Activated naive CD8-positive, alpha-beta T cell treated with anti-CD3 and anti-CD28 coated beads for 36 hours (primary cell): ENCODE measurements at regions not wholly inside any gene's neighbourhood (a gene's known extent, or its start where the extent isn't known, plus 50 kb on each side); places are given as distances from the start of the nearest gene placed in this dataset.
"Not testable (repeated sequence)": the region's sequence is repeated elsewhere in the genome, so short reads cannot be mapped to it uniquely, and the experiment has no call there.

ENCODE experiments used
- DNase-seq: peaks from one replicate; pipeline ENCODE4 v3.0.0; 2021
- H3K27ac Mint-ChIP-seq: one replicate; pipeline ENCODE4 v1.8.0; 2022; ENCODE audit warnings: mild to moderate bottlenecking, moderate library complexity, mixed read lengths
- H3K27me3 Mint-ChIP-seq: one replicate; pipeline ENCODE4 v1.8.0; 2022; ENCODE audit warnings: mild to moderate bottlenecking, mixed read lengths
- H3K36me3 Mint-ChIP-seq: one replicate; pipeline ENCODE4 v1.8.0; 2021; ENCODE audit warnings: mild to moderate bottlenecking, mixed read lengths
- H3K4me1 Mint-ChIP-seq: one replicate; pipeline ENCODE4 v1.8.0; 2021; ENCODE audit warnings: mixed read lengths
- H3K4me3 Mint-ChIP-seq: one replicate; pipeline ENCODE4 v1.8.0; 2022; ENCODE audit warnings: mild to moderate bottlenecking, moderate library complexity, mixed read lengths
- H3K9me3 Mint-ChIP-seq: one replicate; pipeline ENCODE4 v1.8.0; 2022; ENCODE audit warnings: mixed read lengths

DNA sequence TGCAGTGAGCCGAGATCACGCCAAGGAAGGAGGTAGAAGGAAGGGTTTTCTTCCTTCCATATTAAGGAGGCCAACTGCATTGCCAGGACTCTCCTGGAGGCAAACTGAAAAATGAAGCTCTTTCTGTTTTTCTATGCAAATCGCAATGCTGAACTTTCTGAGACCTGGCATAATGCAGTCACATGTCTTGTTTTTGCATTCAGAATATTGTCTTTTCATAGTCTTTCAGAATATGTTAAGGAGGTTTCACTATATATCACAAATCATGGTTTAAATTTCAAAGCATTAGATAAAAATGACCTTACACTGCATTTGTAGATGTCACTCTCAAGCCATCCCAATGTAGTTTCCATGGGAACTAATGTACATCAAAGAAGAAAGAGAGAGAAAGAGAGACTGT is 556.5 kb downstream of the TTLL7 start:
- H3K36me3 Mint-ChIP-seq, H3K4me1 Mint-ChIP-seq, H3K4me3 Mint-ChIP-seq, DNase-seq, H3K27ac Mint-ChIP-seq, H3K9me3 Mint-ChIP-seq, H3K27me3 Mint-ChIP-seq: not testable (repeated sequence)

DNA sequence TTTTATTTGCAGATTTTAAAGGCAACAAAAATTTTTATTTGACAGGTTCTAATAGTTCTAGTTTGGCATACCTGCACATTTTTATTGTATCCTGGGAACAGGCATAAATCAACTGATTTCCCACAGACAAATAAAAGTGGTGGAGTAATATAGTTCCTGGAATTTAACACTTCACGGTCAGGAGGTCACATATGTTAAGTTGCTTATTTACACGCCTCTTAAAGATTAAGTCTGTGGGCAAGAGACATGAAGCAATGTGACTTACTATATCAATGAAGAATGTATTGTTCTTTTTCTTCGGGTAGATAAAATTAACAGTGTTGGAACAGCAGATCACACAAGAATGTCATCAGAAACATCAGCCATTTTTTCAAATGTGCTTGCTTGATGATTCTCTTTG is 558.3 kb downstream of the TTLL7 start:
- not testable (repeated sequence) for H3K27ac Mint-ChIP-seq, H3K4me1 Mint-ChIP-seq, H3K4me3 Mint-ChIP-seq, H3K27me3 Mint-ChIP-seq, DNase-seq, H3K9me3 Mint-ChIP-seq, H3K36me3 Mint-ChIP-seq

DNA sequence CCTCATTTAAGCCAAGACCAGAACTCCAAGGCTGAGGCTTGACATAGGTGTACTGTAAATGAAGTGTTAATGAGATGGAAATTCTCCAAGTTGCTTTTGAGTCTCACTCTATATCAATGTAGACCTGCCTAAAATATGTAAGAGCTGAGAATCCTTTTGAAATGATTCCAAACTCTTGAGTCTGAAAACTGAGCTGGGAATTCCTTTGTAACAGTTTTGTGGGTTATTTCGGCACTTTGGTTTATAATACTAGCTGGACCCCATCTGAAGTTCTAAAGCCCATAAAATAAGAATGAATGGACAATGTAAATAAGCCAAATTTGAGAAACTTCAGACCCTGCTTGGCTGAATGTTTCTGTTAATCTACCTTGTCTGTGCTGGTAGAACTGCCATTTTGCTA is 558.9 kb downstream of the TTLL7 start:
- not testable (repeated sequence) for H3K36me3 Mint-ChIP-seq, H3K27me3 Mint-ChIP-seq, H3K4me3 Mint-ChIP-seq, H3K9me3 Mint-ChIP-seq, DNase-seq, H3K27ac Mint-ChIP-seq, H3K4me1 Mint-ChIP-seq

DNA sequence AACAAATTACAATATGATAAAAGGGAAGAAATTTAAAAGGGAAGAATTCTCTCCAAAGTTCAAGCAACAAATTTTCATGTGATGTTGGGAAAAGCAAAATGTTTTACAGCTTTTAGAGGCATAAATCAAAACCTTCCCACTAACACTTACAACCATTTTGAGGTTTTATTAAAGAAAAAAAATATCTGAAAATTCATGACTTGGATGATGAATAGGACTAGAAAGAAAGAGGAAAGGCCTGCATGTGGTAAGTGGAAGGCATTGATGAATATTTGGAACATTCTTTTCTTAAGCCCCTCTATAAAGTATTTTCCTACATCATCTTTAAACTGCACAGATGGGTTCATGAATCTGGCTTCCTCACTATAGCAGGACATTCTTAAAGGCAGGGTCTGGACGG is 560.6 kb downstream of the TTLL7 start:
- H3K27me3 Mint-ChIP-seq, H3K36me3 Mint-ChIP-seq, H3K4me3 Mint-ChIP-seq, H3K4me1 Mint-ChIP-seq, H3K9me3 Mint-ChIP-seq, DNase-seq, H3K27ac Mint-ChIP-seq: not testable (repeated sequence)

DNA sequence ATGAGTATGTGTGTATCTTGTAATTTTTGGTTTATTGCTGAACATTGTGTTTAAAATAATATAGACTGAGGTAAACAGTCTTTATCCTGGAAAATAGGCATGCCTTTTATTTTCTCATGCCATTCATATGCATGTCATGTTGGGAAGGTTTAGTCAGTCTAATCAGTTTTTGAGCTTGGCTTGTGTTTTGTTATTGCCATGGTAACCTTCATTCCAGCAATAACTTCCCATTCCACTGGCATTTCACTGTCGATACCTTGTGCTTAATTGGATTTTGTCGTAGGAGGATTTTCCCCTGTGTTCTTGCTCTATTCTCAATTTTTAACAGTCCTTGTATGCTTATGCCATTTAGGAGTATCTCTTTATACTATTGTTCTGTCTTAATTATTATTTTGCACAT is 563.6 kb downstream of the TTLL7 start:
- H3K4me1 Mint-ChIP-seq, H3K27me3 Mint-ChIP-seq, H3K9me3 Mint-ChIP-seq, DNase-seq, H3K27ac Mint-ChIP-seq, H3K4me3 Mint-ChIP-seq, H3K36me3 Mint-ChIP-seq: not testable (repeated sequence)

DNA sequence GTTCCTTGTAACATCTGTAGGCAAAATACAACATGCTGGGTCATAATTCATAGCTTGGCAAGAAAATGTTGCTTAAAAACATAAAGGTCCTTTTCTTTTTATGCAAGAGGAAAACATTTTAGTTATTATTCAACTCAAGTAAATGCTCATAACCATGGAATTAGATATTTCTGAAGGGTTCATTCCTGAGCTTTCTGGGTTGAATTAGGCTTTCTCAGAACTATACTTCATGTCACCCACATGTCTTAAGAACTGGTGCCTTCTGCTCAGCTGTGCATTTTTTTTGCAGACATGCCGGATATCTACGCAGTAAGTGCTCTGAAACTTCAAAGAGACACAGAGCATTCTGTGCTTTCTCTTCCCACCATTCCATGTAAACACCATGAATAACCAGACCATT is 571.4 kb downstream of the TTLL7 start:
- not testable (repeated sequence) for H3K36me3 Mint-ChIP-seq, DNase-seq, H3K27me3 Mint-ChIP-seq, H3K4me3 Mint-ChIP-seq, H3K27ac Mint-ChIP-seq, H3K4me1 Mint-ChIP-seq, H3K9me3 Mint-ChIP-seq

DNA sequence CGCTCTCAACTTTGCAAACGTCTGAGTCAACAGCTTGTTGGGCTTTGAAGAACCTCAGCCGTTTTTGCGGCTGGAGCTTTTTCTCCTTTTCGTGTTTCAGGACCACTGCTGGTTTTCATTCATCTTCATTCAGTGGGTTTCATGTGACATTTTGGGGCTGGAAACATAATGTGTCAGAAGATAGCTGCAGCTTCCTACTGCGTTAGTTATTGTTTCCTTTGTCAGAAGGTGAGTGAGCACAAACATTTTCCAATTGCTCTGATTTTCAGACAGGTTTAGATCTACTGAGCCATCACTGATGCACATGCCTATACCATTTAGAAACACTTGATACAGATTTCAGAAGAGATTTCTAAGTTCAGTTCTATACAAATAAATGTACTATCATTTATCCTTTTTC is 575.5 kb downstream of the TTLL7 start:
- H3K36me3 Mint-ChIP-seq, H3K4me1 Mint-ChIP-seq, H3K27ac Mint-ChIP-seq, H3K9me3 Mint-ChIP-seq, H3K27me3 Mint-ChIP-seq, DNase-seq, H3K4me3 Mint-ChIP-seq: not testable (repeated sequence)

DNA sequence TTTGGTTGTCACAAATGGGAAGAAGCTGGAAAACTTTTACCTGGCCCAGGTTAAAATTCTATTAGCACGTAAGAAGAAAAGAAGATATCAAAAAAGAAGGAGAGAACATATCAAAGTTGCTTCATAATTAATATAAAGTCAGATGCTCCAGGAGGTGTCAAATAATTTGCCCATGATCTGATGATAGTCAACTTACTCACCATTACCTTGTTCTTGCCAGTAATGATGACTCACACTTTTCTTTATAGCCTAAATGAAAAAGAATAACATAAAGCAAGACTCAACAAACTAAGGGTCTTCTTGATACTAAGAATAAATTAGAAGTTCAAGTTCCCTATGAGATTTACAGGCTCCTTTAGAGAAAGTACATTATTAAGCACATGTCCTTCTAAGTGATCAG is 580.4 kb downstream of the TTLL7 start:
- no peak overlapping the region for H3K27ac Mint-ChIP-seq
- peaks cover 6% of the 10 kb centered on the region for H3K4me1 Mint-ChIP-seq
- H3K36me3 Mint-ChIP-seq: no peaks in the 10 kb centered on the region
- H3K27me3 Mint-ChIP-seq: no peaks in the 10 kb centered on the region
- DNase-seq: no peak
- H3K9me3 Mint-ChIP-seq: no peaks in the 10 kb centered on the region
- no peak overlapping the region for H3K4me3 Mint-ChIP-seq

DNA sequence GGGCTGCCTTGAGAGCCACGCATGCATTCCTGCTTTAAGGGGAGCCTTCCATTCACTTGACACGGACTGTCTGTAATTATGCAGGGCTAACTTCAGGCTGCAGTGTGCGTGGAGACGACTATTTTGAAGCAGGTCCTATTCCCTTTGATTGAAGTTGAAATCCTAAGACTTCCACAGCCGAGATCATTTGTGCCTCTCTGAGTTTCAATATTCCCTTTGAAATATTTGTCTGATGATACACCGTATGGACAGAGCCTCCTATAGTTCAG is 585.2 kb downstream of the TTLL7 start:
- not testable (repeated sequence) for DNase-seq, H3K27me3 Mint-ChIP-seq, H3K4me1 Mint-ChIP-seq, H3K36me3 Mint-ChIP-seq, H3K27ac Mint-ChIP-seq, H3K9me3 Mint-ChIP-seq, H3K4me3 Mint-ChIP-seq

DNA sequence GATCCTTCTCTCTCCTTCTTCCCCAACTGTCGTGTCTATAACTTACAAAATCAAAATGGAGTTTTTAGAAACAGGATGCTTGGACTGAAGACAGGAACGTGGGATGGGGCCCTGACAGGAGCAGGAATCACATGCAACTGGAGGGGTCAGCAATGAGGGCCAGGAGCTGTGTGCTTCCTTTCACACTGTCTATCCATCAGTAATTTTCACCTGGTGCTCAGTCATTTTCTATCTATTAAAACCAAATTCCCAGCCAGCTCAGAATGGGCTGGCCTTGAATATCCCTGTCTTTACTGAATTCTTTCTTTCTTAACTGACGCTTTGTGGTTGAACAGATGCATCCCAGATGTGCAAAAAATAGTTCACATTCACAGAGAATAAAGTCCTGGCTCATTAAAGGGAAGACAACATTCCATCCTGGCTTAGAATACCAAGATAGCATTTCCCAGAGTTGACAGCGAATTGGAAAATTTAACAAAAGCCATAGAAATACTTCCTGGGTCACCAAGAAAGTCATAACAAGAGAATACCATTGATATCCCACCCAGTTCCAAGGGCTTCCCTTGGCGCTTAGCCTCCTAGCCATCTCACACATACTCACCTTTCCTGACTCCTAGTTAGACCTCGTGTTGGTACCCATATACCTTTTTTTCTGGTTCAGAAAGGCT is 588.1 kb downstream of the TTLL7 start:
- H3K9me3 Mint-ChIP-seq, H3K27ac Mint-ChIP-seq, H3K36me3 Mint-ChIP-seq, H3K27me3 Mint-ChIP-seq, DNase-seq, H3K4me3 Mint-ChIP-seq, H3K4me1 Mint-ChIP-seq: not testable (repeated sequence)

DNA sequence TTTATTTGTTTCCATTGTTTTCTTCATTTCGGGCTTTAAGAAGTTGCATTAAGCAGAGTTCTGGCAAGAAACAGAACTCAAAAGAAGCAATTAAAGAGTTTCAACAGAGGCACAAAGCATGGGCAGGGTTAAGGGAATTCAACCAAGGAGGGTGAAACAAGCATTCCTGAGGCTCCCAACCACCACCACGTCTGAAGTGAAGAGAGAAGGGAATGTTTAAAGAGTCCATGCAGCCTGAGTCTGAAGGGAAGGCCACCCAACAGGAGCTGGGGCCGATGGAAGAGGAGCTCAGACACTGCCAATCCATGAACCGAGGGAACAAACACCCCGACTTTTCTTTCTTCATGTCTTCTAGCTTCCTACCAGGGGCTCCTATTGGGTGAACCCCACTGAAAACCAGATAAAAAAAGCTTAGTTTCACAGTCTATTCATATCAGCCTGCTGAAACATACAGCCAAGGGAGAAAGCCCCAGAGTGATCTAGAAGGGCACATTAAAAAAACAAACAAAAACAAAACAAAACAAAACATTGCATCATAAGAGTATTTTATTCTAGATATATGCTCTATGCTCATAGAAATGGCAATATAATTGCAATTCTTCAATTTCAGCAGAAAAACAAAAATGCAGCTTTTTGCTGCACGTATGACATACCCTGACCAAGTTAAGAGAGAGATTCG is 592.1 kb downstream of the TTLL7 start:
- not testable (repeated sequence) for H3K9me3 Mint-ChIP-seq, H3K27ac Mint-ChIP-seq, H3K36me3 Mint-ChIP-seq, H3K27me3 Mint-ChIP-seq, H3K4me3 Mint-ChIP-seq, DNase-seq, H3K4me1 Mint-ChIP-seq

DNA sequence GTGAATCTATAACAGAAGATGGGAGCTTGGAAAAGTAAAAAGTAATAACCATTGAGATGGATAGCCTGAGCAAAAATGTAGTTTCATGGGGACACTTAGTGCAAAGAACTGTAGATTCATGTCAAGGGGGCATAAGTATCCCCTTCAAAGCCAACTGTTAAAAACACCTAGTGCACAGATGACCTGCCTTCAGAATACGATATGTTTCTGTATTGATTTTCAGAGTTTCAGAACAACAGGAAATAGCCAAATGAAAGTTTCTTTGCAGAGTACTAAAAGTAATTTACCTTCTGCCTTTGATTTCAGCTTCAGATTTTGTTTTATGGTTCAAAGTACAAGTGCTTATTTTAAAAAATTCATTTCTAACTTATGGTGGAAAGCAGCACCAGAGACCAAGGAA is 593.1 kb downstream of the TTLL7 start:
- H3K9me3 Mint-ChIP-seq, H3K27me3 Mint-ChIP-seq, DNase-seq, H3K36me3 Mint-ChIP-seq, H3K4me3 Mint-ChIP-seq, H3K27ac Mint-ChIP-seq, H3K4me1 Mint-ChIP-seq: not testable (repeated sequence)

DNA sequence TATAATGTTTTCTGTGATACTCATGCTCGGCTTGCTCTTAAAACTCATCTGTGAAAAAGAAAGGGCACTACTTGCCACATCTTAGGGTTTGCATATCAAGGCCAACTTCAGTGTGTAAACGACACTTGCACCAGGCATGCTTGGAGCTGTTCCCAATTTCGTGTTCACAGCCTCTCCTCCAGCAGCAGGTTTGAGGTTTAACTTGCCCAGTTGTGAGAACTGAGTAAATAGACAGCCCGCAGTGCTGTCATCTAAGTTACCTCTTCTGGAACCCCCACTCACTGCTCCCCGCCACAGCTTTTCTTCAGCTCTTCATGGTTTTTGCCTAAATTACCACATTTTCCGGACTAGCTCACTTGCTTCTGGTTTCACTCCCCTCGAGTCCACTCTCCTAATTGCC is 595.4 kb downstream of the TTLL7 start:
- H3K4me1 Mint-ChIP-seq: not testable (repeated sequence)

DNA sequence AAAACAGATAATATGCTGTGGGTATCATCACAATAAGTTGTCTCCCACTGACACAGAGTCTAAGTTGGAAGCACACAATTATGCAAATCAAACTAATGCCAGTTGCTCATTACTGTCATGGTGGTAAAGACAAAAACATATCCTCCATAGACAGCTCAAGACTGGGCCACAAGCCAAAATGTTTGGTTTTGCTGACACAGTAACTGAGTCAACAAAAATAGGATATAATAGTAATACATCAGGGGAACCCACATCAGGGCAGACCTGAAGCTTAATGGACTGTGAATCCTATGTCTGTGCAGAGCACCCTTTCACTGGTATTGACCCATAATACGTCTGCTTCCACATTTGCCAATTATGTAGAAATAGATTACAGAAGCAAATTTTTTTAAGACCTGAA is 597.8 kb downstream of the TTLL7 start:
- H3K27ac Mint-ChIP-seq, H3K36me3 Mint-ChIP-seq, H3K4me1 Mint-ChIP-seq, DNase-seq, H3K4me3 Mint-ChIP-seq, H3K27me3 Mint-ChIP-seq, H3K9me3 Mint-ChIP-seq: not testable (repeated sequence)

More for the DNA sequence above, 595.4 kb downstream of the TTLL7 start:
- H3K36me3 Mint-ChIP-seq, DNase-seq, H3K9me3 Mint-ChIP-seq, H3K27ac Mint-ChIP-seq, H3K4me3 Mint-ChIP-seq, H3K27me3 Mint-ChIP-seq: not testable (repeated sequence)

DNA sequence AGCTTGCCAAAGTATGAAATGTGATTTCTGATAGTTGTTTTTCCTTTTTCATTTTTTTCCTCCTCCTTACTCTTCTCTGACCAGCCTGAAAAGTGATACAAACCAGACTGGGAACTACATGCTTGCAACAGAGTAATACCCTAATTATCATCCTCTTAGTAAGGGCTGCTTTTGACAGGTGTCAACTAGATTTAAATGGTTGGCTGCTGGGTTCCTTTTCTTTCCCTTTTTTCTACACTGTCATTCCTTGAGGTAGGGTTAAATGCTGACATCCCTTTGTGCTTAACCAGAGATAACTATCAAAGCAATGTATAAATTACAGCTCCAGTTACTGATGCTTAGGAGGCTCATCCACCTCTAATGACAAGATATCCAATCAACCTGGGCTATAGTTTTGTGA is 598.8 kb downstream of the TTLL7 start:
- H3K27ac Mint-ChIP-seq, H3K4me3 Mint-ChIP-seq, H3K36me3 Mint-ChIP-seq, DNase-seq, H3K27me3 Mint-ChIP-seq, H3K4me1 Mint-ChIP-seq, H3K9me3 Mint-ChIP-seq: not testable (repeated sequence)

DNA sequence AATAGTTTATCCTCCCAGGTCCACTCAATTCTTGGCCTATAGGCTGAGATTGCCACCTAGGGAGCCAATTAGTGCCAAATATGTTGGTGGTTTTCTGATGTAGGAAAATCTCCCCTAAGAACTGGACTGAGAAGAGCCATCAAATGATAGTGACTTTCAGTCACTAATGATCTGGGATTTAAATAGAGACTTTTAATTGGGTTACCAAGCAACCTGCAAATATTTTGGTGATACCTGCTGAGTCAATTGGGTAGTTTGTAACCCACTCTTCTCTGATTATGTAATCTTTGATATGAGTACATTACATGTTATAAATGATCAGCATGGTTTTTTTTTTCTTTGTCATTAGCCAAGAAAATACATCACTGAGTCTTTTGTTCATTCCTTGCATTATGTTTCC is 600.8 kb downstream of the TTLL7 start:
- not testable (repeated sequence) for H3K4me1 Mint-ChIP-seq, H3K27ac Mint-ChIP-seq, DNase-seq, H3K27me3 Mint-ChIP-seq, H3K36me3 Mint-ChIP-seq, H3K9me3 Mint-ChIP-seq, H3K4me3 Mint-ChIP-seq

DNA sequence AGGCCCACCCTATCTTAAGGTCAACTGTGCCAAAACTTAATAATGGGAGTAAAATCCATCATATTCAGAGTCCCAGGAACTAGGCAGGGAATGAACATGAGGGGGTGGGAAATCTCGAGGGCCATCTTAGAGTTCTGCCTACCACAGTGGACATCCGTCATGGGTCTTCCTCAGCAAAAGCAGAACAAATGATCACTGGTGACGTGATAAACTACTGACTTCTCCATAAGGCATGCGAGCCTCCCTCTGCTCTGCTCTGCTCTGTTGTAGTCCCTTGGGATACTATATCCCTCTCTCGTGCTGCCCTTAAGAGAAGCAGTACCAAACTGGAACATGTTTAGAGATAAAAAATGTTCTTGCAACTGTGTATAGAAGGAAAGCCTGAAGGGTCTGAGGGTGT is 603.8 kb downstream of the TTLL7 start:
- not testable (repeated sequence) for DNase-seq, H3K27me3 Mint-ChIP-seq, H3K36me3 Mint-ChIP-seq, H3K4me3 Mint-ChIP-seq, H3K9me3 Mint-ChIP-seq, H3K27ac Mint-ChIP-seq
- peaks cover 11% of the 10 kb centered on the region for H3K4me1 Mint-ChIP-seq
